Sciatic nerve (tissue), 2 donors: ENCODE measurements at regions not wholly inside any gene's neighbourhood (a gene's known extent, or its start where the extent isn't known, plus 50 kb on each side); places are given as distances from the start of the nearest gene placed in this dataset.

Experiments used
- ATAC-seq: fragments of 200-7000 bp; cut with Tn5 transposase; one replicate; pipeline ENCODE4 v1.9.1; 2020; ENCODE audit warnings: mild to moderate bottlenecking, moderate library complexity
- DNase-seq: peaks from one replicate; pipeline ENCODE4 v3.0.0-alpha.2; 2020; ENCODE audit warnings: low spot score
- intact Hi-C: fragments of 100-400 bp; cut with DNase I; formaldehyde crosslinking; loops from one replicate; pipeline ENCODE4 v1.14.2; 2022
- donor health status: DM: no; HTN: no; CAD: no.
- donor health status: DM: no; HTN: no; CAD: no.

DNA sequence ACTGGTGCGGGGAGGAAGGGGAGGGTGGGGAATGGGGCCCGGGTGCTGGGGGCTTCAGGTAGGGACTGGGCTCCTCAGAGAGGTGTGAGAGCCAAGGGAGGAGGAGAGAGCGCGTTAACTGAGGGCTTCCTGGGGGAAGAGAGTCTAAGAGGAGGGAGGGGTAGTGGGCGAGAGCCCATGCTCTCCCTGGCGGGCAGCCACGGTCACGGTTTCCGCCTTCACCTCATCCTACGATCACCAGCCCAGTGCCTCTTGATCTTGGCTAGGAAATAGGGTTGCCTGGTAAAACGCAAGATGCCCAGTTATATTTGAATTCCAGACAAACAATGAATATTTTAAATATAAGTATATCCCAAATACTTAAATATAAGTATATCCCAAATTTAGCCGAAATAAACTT, 60.8 kb upstream of the GRPEL1 start:
- ATAC-seq = no peak
- intact Hi-C loops = no loop called here
- DNase-seq = no peak

DNA sequence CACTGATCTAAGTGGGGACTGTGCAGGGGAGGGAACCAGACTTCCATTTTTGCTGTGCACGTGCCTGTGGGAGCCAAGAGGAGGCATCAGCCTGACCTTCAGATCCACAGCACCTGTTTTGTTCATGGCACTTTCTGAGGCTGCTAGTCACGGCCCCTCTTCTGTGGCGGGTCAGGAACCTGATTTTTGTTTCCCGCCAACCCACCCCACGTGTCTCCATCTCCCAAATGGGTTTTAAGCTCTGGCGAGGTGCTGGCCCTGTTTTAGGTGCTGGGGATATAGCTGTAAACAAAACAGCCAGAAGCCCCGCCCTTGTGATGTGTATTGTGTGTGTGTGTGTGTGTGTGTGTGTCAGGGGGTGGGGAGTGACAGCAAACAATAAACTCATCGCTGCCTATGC, 60.4 kb upstream of the GRPEL1 start:
- no peak for DNase-seq
- intact Hi-C loops = no loop called here
- ATAC-seq = no peak

DNA sequence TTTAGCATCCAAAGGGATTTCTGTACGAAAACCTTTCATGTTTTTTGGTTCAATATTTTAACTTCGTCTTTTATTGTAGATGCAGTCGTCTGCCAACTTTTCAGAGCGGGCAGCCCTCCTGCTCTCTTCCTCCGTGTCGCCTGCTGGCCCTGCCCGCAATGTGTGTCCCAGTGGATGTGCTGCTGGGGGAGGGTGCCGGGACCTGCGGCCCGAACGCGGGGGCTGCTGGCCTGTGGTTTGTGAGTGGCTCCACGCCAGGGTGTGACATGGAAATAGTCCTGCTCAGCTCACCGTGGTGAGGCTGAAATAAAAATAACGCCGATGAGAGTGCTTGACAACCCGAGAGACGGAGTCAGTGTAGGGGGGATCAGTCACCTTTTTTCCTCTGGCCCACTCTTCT, 59.7 kb upstream of the GRPEL1 start:
- DNase-seq (no peak), ATAC-seq (no peak)
- intact Hi-C loops = no loop called here

DNA sequence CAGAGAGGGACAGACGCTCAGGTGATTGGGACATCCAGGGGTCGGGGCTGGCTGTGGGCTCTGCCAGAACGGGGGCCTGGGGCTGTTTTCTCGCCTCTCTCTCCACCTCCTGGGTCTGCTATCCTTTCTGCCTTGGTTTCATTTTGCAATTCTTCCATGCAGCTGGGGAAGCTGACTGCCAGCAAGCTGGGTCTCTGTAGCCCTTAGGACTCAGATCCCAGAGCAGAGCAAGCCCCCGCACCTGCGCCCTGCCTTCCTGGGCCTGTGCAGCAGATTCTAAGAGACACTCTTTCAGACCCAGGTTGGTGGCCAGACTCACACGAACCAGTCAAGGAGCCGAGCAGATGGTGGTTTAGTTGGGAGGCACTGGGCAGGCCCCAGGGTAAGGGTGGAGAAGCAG, 59.1 kb upstream of the GRPEL1 start:
- DNase-seq = no peak
- ATAC-seq = no peak
- intact Hi-C loops = no loop called here

DNA sequence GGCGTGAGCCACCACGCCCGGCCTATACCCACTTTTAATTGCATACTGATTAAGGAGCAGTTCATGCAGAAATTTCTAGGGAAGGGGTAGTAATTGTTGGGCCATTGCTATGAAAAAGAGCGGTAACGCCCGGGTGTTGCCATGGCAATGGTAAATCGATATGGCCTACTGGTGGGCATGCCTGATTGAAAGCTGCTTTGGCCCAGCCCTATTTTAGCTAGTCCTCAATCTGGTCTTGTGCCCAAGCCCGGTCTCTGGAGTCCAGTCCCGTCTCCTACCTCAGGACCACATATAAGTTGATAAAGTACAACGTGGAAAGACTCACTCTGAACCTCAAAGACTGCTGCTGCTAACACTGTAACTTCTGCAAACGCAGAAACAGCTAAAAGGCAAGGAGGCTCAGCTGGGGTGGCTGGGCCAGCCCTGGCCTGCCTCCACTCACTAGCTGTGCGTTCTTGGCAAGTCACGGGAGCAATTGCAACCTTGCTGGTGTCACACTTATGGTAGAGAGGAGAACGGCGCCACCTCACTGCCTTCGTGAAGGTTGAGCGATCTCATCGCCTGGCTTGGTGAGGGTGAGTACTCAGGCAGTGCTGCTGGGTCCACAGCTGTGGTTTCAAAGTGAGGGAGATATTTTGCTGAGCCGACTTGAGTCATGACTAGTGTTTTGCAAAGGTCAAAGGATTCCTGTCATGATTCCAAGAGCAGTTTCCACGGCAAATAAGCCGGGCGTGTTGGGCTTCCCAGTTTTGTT, 57.0 kb upstream of the GRPEL1 start:
- intact Hi-C loops = no loop called here
- DNase-seq (peak; percentile 78), ATAC-seq (peak; percentile 84)

DNA sequence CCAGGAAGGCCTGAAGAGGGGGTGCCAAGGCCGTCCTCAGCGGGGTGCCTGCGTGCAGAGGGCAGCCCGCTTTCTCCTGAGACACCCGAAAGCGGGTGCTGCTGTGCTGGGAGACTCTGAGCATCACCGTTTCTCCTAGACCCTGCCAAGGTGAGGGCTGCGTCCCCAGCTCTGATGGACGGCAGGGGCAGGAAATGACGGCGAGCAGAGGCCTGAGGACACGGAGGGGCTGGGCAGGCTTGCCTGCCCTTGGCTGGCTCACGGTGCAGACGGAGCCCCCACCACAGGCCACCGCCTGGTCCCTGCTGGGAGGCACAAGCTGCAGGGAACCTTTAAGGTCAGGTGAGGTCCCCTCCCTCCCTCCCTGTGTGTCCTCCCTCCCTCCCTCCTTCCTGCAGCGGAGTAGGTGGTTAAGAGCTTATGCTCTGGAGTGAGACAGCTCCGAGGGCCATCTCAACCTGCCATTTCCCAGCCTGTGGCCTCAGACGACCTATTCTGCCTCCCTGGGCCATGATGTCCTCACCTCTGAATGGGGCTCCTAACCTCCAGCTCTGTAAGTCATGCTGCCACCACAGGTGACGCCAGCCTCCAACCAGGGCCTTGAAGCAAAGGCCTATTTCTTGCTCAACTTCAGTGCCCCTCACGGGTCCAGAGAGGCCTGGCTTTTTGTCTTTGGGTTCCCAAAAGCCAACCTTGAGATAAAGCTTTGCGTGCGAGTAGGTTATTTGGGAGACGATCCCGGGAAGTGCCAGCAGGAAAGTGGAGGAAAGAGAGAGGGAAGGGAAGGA, 54.2 kb upstream of the GRPEL1 start:
- no peak for DNase-seq
- ATAC-seq = no peak
- intact Hi-C loops = no loop called here

DNA sequence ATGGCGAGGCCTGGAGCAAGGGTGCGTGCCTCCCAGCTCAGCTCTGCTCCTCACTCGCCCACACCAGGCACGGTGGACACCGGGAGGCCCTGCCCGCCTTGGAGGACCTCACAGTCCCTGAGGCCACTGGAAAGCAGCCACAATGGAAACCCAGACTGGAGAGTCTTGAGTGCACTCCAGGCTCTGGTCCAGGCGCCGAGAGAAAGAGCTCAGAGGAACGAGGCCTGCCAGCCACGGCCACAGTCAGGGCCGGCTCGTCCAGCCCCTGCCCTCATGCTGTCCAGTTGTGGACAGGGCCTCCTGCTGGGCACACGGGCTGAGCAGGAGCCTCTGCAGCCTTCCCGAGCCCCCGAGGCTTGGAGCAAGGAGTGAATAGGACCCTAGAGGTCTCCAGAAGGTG, 53.3 kb upstream of the GRPEL1 start:
- intact Hi-C loops = no loop called here
- DNase-seq = no peak
- ATAC-seq = peak; percentile 48

DNA sequence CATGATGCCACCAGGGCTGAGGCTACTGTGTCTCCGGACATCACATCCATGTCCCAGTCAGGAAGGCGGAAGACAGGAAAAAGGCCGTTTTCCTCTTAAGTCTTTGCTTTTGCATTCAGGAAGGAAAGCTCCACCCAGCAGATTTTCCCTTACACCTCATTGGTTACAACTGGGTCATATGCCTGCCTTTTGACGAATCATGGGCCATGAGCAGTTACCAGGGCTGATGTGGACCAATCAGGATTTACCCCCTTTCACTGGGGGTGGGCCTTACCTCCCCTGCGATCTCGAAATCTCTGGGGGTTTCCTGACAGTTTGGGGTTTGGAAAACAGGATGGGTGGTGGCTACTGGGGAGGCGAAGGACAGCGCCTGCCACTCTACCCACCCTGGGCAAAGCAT, 52.5 kb upstream of the GRPEL1 start:
- ATAC-seq (no peak), DNase-seq (no peak)
- intact Hi-C loops = no loop called here

DNA sequence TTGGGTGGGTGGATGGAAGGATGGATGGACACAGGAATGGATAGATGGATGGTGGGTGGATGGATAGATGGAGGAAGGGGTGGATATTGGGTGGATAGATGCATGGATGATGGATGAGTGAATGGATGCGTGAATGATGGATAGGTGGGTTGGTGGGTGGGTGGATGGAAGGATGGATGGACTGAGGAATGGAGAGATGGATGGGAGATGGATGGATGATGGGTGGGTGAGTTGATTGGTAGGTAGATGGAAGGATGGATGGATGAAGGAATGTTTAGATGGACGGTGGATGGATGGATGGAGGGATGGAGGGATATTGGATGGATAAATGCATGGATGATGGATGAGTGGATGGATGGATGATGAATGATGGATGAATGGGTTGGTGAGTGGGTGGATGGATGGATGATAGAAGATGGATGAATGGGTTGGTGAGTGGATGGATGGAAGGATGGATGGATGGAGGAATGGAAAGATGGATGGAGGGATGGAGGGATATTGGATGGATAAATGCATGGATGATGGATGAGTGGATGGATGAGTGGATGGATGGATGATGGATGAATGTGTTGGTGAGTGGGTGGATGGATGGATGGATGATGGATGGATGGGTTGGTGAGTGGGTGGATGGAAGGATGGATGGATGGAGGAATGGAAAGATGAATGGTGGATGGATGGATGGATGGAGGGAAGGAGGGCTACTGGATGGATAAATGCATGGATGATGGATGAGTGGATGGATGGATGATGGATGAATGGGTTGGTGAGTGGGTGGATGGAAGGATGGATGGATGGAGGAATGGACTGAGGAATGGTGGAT, 50.4 kb upstream of the GRPEL1 start:
- intact Hi-C loops = no loop called here
- ATAC-seq = no peak
- no peak for DNase-seq
